ENCODE measurements at regions not wholly inside any gene's neighbourhood (a gene's known extent, or its start where the extent isn't known, plus 50 kb on each side); places are given as distances from the start of the nearest gene placed in this dataset.

GRCh38 chr12:4056910-4057845 lies 184.0 kb upstream of the PARP11 start:
- no peak for TF ChIP-seq POLR2A (IDR thresholded peaks at IDR 0.05)
- TF ChIP-seq, protein P1, sequence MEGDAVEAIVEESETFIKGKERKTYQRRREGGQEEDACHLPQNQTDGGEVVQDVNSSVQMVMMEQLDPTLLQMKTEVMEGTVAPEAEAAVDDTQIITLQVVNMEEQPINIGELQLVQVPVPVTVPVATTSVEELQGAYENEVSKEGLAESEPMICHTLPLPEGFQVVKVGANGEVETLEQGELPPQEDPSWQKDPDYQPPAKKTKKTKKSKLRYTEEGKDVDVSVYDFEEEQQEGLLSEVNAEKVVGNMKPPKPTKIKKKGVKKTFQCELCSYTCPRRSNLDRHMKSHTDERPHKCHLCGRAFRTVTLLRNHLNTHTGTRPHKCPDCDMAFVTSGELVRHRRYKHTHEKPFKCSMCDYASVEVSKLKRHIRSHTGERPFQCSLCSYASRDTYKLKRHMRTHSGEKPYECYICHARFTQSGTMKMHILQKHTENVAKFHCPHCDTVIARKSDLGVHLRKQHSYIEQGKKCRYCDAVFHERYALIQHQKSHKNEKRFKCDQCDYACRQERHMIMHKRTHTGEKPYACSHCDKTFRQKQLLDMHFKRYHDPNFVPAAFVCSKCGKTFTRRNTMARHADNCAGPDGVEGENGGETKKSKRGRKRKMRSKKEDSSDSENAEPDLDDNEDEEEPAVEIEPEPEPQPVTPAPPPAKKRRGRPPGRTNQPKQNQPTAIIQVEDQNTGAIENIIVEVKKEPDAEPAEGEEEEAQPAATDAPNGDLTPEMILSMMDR (IDR thresholded peaks at IDR 0.05), result no peak
